ENCODE measurements at regions not wholly inside any gene's neighbourhood (a gene's known extent, or its start where the extent isn't known, plus 50 kb on each side); places are given as distances from the start of the nearest gene placed in this dataset.
A peak's percentile ranks its signal among the peaks of the same experiment; 100 is the strongest.
"Not testable (repeated sequence)": the region's sequence is repeated elsewhere in the genome, so short reads cannot be mapped to it uniquely, and the experiment has no call there.

DNA sequence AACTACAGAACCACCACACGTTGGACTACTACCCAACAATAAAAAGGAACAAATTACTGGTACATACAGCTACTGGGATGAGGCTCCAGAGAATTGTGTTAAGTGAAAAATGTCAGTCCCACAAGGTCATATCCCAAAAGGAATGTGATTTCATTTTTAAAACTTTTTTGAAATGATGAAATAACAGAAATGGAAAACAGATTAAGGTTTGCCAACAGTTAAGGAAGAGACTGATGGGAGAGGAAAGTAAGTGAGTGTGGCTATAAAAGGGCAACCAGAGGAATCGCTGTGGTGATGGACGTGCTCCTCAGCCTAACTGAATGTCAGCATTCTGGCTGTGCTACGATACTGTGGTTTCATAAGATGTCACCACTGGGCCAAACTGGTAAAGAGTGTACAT, 512.8 kb downstream of the UQCRFS1 start:
- peak in 1 of 2 donors; percentile 2 for DNase-seq (ENCODE audit: low read depth in 2 of 2)
- TF ChIP-seq, protein P1, sequence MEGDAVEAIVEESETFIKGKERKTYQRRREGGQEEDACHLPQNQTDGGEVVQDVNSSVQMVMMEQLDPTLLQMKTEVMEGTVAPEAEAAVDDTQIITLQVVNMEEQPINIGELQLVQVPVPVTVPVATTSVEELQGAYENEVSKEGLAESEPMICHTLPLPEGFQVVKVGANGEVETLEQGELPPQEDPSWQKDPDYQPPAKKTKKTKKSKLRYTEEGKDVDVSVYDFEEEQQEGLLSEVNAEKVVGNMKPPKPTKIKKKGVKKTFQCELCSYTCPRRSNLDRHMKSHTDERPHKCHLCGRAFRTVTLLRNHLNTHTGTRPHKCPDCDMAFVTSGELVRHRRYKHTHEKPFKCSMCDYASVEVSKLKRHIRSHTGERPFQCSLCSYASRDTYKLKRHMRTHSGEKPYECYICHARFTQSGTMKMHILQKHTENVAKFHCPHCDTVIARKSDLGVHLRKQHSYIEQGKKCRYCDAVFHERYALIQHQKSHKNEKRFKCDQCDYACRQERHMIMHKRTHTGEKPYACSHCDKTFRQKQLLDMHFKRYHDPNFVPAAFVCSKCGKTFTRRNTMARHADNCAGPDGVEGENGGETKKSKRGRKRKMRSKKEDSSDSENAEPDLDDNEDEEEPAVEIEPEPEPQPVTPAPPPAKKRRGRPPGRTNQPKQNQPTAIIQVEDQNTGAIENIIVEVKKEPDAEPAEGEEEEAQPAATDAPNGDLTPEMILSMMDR (IDR thresholded peaks at IDR 0.05; ENCODE audit: low read depth, low read length): no peak
- no peak overlapping the region for H3K4me3 ChIP-seq (replicated peaks in 1 of 2; ENCODE audit: low read depth in 2 of 2, low read length in 2 of 2)

GRCh38 chr19:28697308-28697707, 515.6 kb downstream of the UQCRFS1 start:
- TF ChIP-seq, protein P1 (IDR thresholded peaks at IDR 0.05; ENCODE audit: low read depth, low read length): no peak
- no peak for DNase-seq (ENCODE audit: low read depth in 2 of 2)
- no peak overlapping the region for H3K4me3 ChIP-seq (replicated peaks in 1 of 2; ENCODE audit: low read depth in 2 of 2, low read length in 2 of 2)

DNA sequence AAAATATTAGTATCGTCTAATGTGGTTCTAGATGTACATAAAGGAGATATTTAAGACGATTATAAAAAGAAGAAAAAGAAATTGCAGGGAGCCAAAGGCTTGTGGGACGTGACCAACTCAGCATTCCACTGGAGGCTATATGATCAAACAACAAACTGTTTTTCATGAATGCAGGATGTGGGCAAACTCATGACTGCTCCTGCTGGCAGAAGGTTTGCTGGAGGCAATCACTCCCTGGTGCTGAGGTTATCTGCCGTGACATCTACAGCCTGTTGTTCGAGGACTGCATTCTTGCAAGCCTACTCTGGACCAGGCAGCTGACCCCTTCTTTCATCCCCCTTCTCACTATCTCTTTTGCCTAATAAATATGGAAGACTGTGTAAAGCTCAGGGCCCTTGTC, 518.1 kb downstream of the UQCRFS1 start:
- DNase-seq (ENCODE audit: low read depth in 2 of 2): no peak
- TF ChIP-seq, protein P1 (IDR thresholded peaks at IDR 0.05; ENCODE audit: low read depth, low read length): no peak
- no peak overlapping the region for H3K4me3 ChIP-seq (replicated peaks in 1 of 2; ENCODE audit: low read depth in 2 of 2, low read length in 2 of 2)

DNA sequence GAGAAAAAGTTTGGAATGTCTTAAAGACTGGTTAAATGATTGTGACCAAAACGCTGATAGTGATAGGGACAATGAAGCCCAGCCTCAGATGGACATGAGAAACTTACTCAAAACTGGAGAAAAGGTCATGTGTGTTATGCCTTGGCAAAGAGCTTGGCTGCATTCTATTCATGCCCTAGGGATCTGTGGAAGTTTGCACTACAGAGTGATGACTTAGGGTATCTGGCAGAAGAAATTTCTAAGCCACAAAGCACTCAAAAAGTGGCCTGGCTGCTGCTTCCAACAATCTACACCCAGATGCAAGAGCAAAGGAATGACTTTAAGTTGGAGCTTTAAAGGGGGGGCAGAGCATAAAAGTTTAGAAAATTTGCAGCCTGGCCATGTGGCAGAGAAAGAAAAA, 521.3 kb downstream of the UQCRFS1 start:
- peak; percentile 6 to 41 for DNase-seq (ENCODE audit: low read depth in 2 of 2)
- TF ChIP-seq, protein P1 (IDR thresholded peaks at IDR 0.05; ENCODE audit: low read depth, low read length): no peak

DNA sequence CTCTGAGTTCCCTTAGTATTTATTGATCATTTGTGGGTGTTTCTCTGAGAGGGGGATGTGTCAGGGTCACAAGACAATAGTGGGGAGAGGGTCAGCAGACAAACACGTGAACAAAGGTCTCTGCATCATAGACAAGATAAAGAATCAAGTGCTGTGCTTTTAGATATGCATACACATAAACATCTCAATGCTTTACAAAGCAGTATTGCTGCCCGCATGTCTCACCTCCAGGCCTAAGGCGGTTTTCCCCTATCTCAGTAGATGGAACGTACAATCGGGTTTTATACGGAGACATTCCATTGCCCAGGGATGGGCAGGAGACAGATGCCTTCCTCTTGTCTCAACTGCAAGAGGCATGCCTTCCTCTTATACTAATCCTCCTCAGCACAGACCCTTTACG, 523.5 kb downstream of the UQCRFS1 start:
- not testable (repeated sequence) for DNase-seq (ENCODE audit: low read depth in 2 of 2); H3K4me3 ChIP-seq (replicated peaks in 1 of 2; ENCODE audit: low read depth in 2 of 2, low read length in 2 of 2)

More for the DNA sequence above, 521.3 kb downstream of the UQCRFS1 start:
- no peak overlapping the region for H3K4me3 ChIP-seq (replicated peaks in 1 of 2; ENCODE audit: low read depth in 2 of 2, low read length in 2 of 2)

DNA sequence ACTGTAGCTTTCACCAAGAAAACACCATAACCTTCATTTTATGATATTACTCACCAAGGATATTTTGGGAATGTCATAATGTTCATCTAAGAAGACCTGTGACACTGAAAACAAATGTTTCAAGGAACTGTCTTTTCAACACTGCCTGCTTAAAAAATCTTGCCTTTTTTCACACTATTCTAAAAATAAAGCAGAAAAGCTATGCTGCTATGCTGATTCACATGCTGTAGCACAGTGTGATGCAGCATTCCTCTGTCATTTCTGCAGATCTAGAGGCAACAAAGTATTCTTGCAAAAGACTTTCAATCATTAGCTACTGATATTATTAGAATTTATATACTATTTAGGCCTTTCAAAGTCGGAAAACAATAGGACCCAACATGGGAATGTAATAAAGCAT, 525.7 kb downstream of the UQCRFS1 start:
- H3K4me3 ChIP-seq (replicated peaks in 1 of 2; ENCODE audit: low read depth in 2 of 2, low read length in 2 of 2): no peak overlapping the region
- TF ChIP-seq, protein P1 (IDR thresholded peaks at IDR 0.05; ENCODE audit: low read depth, low read length): no peak
- no peak for DNase-seq (ENCODE audit: low read depth in 2 of 2)

- no peak for DNase-seq (ENCODE audit: low read depth in 2 of 2)
- TF ChIP-seq, protein P1 (IDR thresholded peaks at IDR 0.05; ENCODE audit: low read depth, low read length): no peak
These were observed 526.2 kb downstream of the UQCRFS1 start for GRCh38 chr19:28686756-28687155.

More at GRCh38 chr19:28686756-28687155, 526.2 kb downstream of the UQCRFS1 start:
- H3K4me3 ChIP-seq (replicated peaks in 1 of 2; ENCODE audit: low read depth in 2 of 2, low read length in 2 of 2): no peak overlapping the region

Measured in cardiac fibroblast (primary cell).